H1 (cell line): ENCODE measurements at regions not wholly inside any gene's neighbourhood (a gene's known extent, or its start where the extent isn't known, plus 50 kb on each side); places are given as distances from the start of the nearest gene placed in this dataset.
A peak's percentile ranks its signal among the peaks of the same experiment; 100 is the strongest.

Experiments used
- CTCF ChIA-PET: fragments of 300-600 bp; sonication (Branson Sonifier 250); formaldehyde crosslinking; loops from one replicate; lab custom pipeline; 2021; ENCODE audit not compliant: partially characterized antibody; lab: Charles Lee
- POLR2A ChIA-PET: fragments of 300-600 bp; sonication (Branson Sonifier 250); formaldehyde crosslinking; loops from one replicate; lab custom pipeline; 2021; ENCODE audit warnings: inconsistent platforms; ENCODE audit not compliant: partially characterized antibody; lab: Charles Lee
- DNase-seq, 2 experiments: peaks; one replicate each; pipeline versions ENCODE4 v3.0.0 to v3.0.0-alpha.2; 2010 to 2022; ENCODE audit warnings: low spot score in 2 of 2, low read depth in 1 of 2, mixed read lengths in 1 of 2
- FAIRE-seq: peaks from 2 replicates; lab custom pipeline; 2011; peaks lifted over from hg19 to GRCh38; lab: Jason Lieb, UNC
- H2AFZ ChIP-seq: 2 replicates; pipeline ENCODE4 v1.8.1; 2012; ENCODE audit warnings: low read length, inconsistent platforms
- H2AK5ac ChIP-seq: 2 replicates; pipeline ENCODE4 v1.6.1; 2013; ENCODE audit warnings: low read depth, low read length
- H2BK120ac ChIP-seq: replicated peaks from 2 replicates; pipeline ENCODE3; 2013; ENCODE audit warnings: low read depth, low read length, inconsistent platforms
- H2BK12ac ChIP-seq: 2 replicates; pipeline ENCODE4 v1.6.1; 2013; ENCODE audit warnings: low read depth, low read length
- H2BK15ac ChIP-seq: 2 replicates; pipeline ENCODE4 v1.6.1; 2013; ENCODE audit warnings: low read length
- H2BK20ac ChIP-seq: 2 replicates; pipeline ENCODE4 v1.6.1; 2013; ENCODE audit warnings: low read length
- H2BK5ac ChIP-seq: 2 replicates; pipeline ENCODE4 v1.6.1; 2013; ENCODE audit warnings: low read depth, low read length
- H3K14ac ChIP-seq: 2 replicates; pipeline ENCODE4 v1.6.1; 2013; ENCODE audit warnings: inconsistent platforms; ENCODE audit not compliant: insufficient read length
- H3K18ac ChIP-seq: 2 replicates; pipeline ENCODE4 v1.6.1; 2013; ENCODE audit warnings: low read length; ENCODE audit errors: extremely low read depth
- H3K23ac ChIP-seq: 2 replicates; pipeline ENCODE4 v1.6.1; 2013; ENCODE audit warnings: inconsistent platforms; ENCODE audit not compliant: insufficient read length
- H3K23me2 ChIP-seq: 2 replicates; pipeline ENCODE4 v1.6.1; 2013; ENCODE audit warnings: low read depth, low read length
- H3K27ac ChIP-seq: 2 replicates; pipeline ENCODE4 v1.6.1; 2011; ENCODE audit warnings: low read depth, low read length, inconsistent platforms
- H3K27me3 ChIP-seq, 4 experiments: replicated peaks in 1 of 4; 1 replicate in 1 of 4; 2 replicates in 3 of 4; pipeline versions ENCODE4 v1.6.1 to v1.8.1; 2011 to 2013; ENCODE audit warnings: low read length in 3 of 4, mild to moderate bottlenecking in 3 of 4, inconsistent platforms in 2 of 4, mixed read lengths in 2 of 4, moderate library complexity in 1 of 4; ENCODE audit not compliant: control insufficient read depth in 3 of 4, insufficient read depth in 3 of 4; ENCODE audit errors: extremely low read depth in 1 of 4
- H3K36me3 ChIP-seq, 4 experiments: 2 replicates each; pipeline versions ENCODE4 v1.6.1 to v1.8.1; 2011 to 2013; ENCODE audit warnings: mild to moderate bottlenecking in 4 of 4, low read length in 3 of 4, moderate library complexity in 2 of 4, control low read depth in 1 of 4, inconsistent platforms in 1 of 4; ENCODE audit not compliant: insufficient read depth in 4 of 4, control insufficient read depth in 2 of 4
- H3K4ac ChIP-seq: replicated peaks from 2 replicates; pipeline ENCODE3; 2013; ENCODE audit warnings: low read length, low read depth, mixed read lengths, inconsistent platforms; ENCODE audit not compliant: insufficient read length
- H3K4me1 ChIP-seq, 4 experiments: replicated peaks in 1 of 4; 1 replicate in 1 of 4; 2 replicates in 3 of 4; pipeline versions ENCODE4 v1.6.1 to v1.8.1; 2011 to 2013; ENCODE audit warnings: low read length in 3 of 4, inconsistent platforms in 2 of 4, mixed read lengths in 1 of 4; ENCODE audit not compliant: insufficient read depth in 4 of 4, control insufficient read depth in 3 of 4
- H3K4me2 ChIP-seq, 2 experiments: 2 replicates each; pipeline versions ENCODE4 v1.6.1 to v1.8.1; 2011 to 2013; ENCODE audit warnings: low read depth in 2 of 2, low read length in 2 of 2, control low read depth in 1 of 2, inconsistent platforms in 1 of 2, mild to moderate bottlenecking in 1 of 2; ENCODE audit not compliant: insufficient read depth in 1 of 2
- H3K4me3 ChIP-seq, 4 experiments: fragments of 200-600, 300-600 bp in 1 of 4; sonication (generic), shearing (Covaris generic), sonication (Bioruptor Twin) in 1 of 4; 2 replicates each; pipeline versions ENCODE4 v1.5.1 to v1.8.1; 2011 to 2016; ENCODE audit warnings: low read length in 4 of 4, low read depth in 3 of 4, control low read depth in 2 of 4, inconsistent platforms in 2 of 4, mild to moderate bottlenecking in 2 of 4, mixed read lengths in 1 of 4, moderate library complexity in 1 of 4; ENCODE audit not compliant: insufficient read depth in 2 of 4; ENCODE audit errors: extremely low read depth in 1 of 4
- H3K56ac ChIP-seq: replicated peaks from 2 replicates; pipeline ENCODE3; 2013; ENCODE audit warnings: low read depth, mild to moderate bottlenecking, mixed read lengths, low read length, inconsistent platforms; ENCODE audit not compliant: insufficient read length
- H3K79me1 ChIP-seq: 2 replicates; pipeline ENCODE4 v1.6.1; 2013; ENCODE audit warnings: low read depth, low read length, control low read depth
- H3K79me2 ChIP-seq, 2 experiments: 2 replicates each; pipeline versions ENCODE4 v1.6.1 to v1.8.1; 2012 to 2013; ENCODE audit warnings: low read length in 2 of 2, mild to moderate bottlenecking in 2 of 2, inconsistent platforms in 1 of 2; ENCODE audit not compliant: insufficient read depth in 2 of 2, control insufficient read depth in 1 of 2
- H3K9ac ChIP-seq, 4 experiments: replicated peaks in 1 of 4; 1 replicate in 1 of 4; 2 replicates in 3 of 4; pipeline versions ENCODE4 v1.6.1 to v1.8.1; 2011 to 2013; ENCODE audit warnings: low read depth in 3 of 4, low read length in 3 of 4, control low read depth in 2 of 4, mild to moderate bottlenecking in 2 of 4, moderate library complexity in 2 of 4, inconsistent platforms in 1 of 4; ENCODE audit errors: extremely low read depth in 1 of 4
- H3K9me3 ChIP-seq, 2 experiments: 2 replicates each; pipeline versions ENCODE4 v1.6.1 to v1.8.1; 2012 to 2013; ENCODE audit warnings: mild to moderate bottlenecking in 2 of 2, moderate library complexity in 2 of 2, control low read depth in 1 of 2, inconsistent platforms in 1 of 2, low read depth in 1 of 2, low read length in 1 of 2, mixed read lengths in 1 of 2; ENCODE audit not compliant: insufficient read depth in 2 of 2
- H4K20me1 ChIP-seq, 2 experiments: replicated peaks in 1 of 2; 2 replicates each; pipeline versions ENCODE3 to v1.8.1; 2011 to 2013; ENCODE audit warnings: inconsistent platforms in 2 of 2, low read length in 2 of 2, mild to moderate bottlenecking in 1 of 2; ENCODE audit not compliant: insufficient read depth in 2 of 2, control insufficient read depth in 1 of 2
- H4K5ac ChIP-seq: 2 replicates; pipeline ENCODE4 v1.6.1; 2013; ENCODE audit warnings: low read length, low read depth, mixed read lengths, inconsistent platforms; ENCODE audit not compliant: insufficient read length
- H4K8ac ChIP-seq: 2 replicates; pipeline ENCODE4 v1.8.0; 2013; ENCODE audit warnings: mild to moderate bottlenecking, moderate library complexity, low read length, inconsistent platforms; ENCODE audit not compliant: insufficient read depth; ENCODE audit errors: extremely low read depth
- H4K91ac ChIP-seq: replicated peaks from 2 replicates; pipeline ENCODE3; 2013; ENCODE audit warnings: low read length, mixed read lengths, inconsistent platforms; ENCODE audit not compliant: insufficient read length
- CEBPB ChIP-seq: IDR thresholded peaks from 2 replicates; pipeline ENCODE4 v1.6.1; 2012; ENCODE audit warnings: low read depth, low read length
- CHD1 ChIP-seq: IDR thresholded peaks from 2 replicates; pipeline ENCODE4 v1.6.1; 2012; ENCODE audit warnings: low read depth, low read length, improper control_type of control experiment
- GTF2F1 ChIP-seq: IDR thresholded peaks from 2 replicates; pipeline ENCODE4 v1.6.1; 2012; ENCODE audit warnings: low read depth, low read length, improper control_type of control experiment, borderline replicate concordance
- JUND ChIP-seq: IDR thresholded peaks from 2 replicates; pipeline ENCODE4 v1.6.1; 2011; ENCODE audit warnings: mild to moderate bottlenecking, improper control_type of control experiment, low read length
- RFX5 ChIP-seq: IDR thresholded peaks from 2 replicates; pipeline ENCODE4 v1.6.1; 2011; ENCODE audit warnings: low read depth, low read length, improper control_type of control experiment, borderline replicate concordance
- RNF2 ChIP-seq: fragments of 200-900, 300-1000 bp; sonication (generic); IDR thresholded peaks from 2 replicates; pipeline ENCODE4 v1.7.1; 2016; ENCODE audit warnings: borderline replicate concordance, low read depth, mild to moderate bottlenecking, antibody characterized with exemption, low read length; ENCODE audit not compliant: poor library complexity, severe bottlenecking; ENCODE audit errors: missing control alignments
- SP2 ChIP-seq: IDR thresholded peaks from 2 replicates; pipeline ENCODE4 v1.6.1; 2012; ENCODE audit warnings: mild to moderate bottlenecking, low read length, inconsistent platforms
- TBP ChIP-seq: IDR thresholded peaks from 2 replicates; pipeline ENCODE4 v1.6.1; 2011; ENCODE audit warnings: low read depth, low read length, improper control_type of control experiment
- TCF12 ChIP-seq: IDR thresholded peaks from 2 replicates; pipeline ENCODE4 v1.6.1; 2011; ENCODE audit warnings: low read depth, mild to moderate bottlenecking, low read length
- WGBS, 2 experiments: shearing (Covaris generic) in 1 of 2; methylation state at CpG; one replicate each; pipeline versions ENCODE4 v1.1.6 to v1.1.7; 2013 to 2015; ENCODE audit warnings: low lambda C conversion rate in 2 of 2, mixed read lengths in 2 of 2, inconsistent platforms in 1 of 2, low coverage in 1 of 2, missing lambda C conversion rate in 1 of 2; ENCODE audit not compliant: insufficient replicate concordance in 2 of 2, insufficient coverage in 1 of 2, insufficient read length in 1 of 2; ENCODE audit errors: extremely low coverage in 1 of 2, missing lambda C conversion rate in 1 of 2; 5-methylcytosine and 5-hydroxymethylcytosine counted together

GRCh38 chr4:79598801-79599200, 190.8 kb upstream of the GK2 start:
- 98% methylated on average over 4 of the region's 4 CpGs; no CpG with 5 or more reads in 1 of the 2 experiments for WGBS, 2 experiments
- no peaks in the 10 kb centered on the region for H3K79me1 ChIP-seq
- H3K56ac ChIP-seq = no peak overlapping the region
- DNase-seq = no peak
- H3K36me3 ChIP-seq = no peaks in the 10 kb centered on the region
- H2AFZ ChIP-seq = peak overlapping the region; percentile 91; the same call in 1 of the 2 replicates
- no peak overlapping the region for H3K4me2 ChIP-seq
- H4K8ac ChIP-seq = no peak overlapping the region
- no peaks in the 10 kb centered on the region for H3K9me3 ChIP-seq
- FAIRE-seq = no peak
- no peak overlapping the region for H2AK5ac ChIP-seq
- H3K9ac ChIP-seq = no peak overlapping the region
- no peaks in the 10 kb centered on the region; the same call in 1 of the 2 replicates for H3K23me2 ChIP-seq
- H3K4me3 ChIP-seq = no peak overlapping the region
- no peaks in the 10 kb centered on the region for H4K20me1 ChIP-seq
- POLR2A ChIA-PET = interaction anchor here (0.7 kb wide), 1 partner anchor 171 kb away, joined by 4 read pairs; no protein-coding TSS in a partner anchor
- no peak overlapping the region for H3K27ac ChIP-seq
- no peak overlapping the region for H2BK20ac ChIP-seq
- H3K27me3 ChIP-seq = no peaks in the 10 kb centered on the region
- no peak overlapping the region for H4K5ac ChIP-seq
- H3K23ac ChIP-seq = no peak overlapping the region
- H3K4me1 ChIP-seq = no peaks in the 10 kb centered on the region
- H3K18ac ChIP-seq = no peak overlapping the region
- TF ChIP-seq TCF12 = no peak
- TF ChIP-seq TBP = no peak
- no peak for TF ChIP-seq GTF2F1
- TF ChIP-seq JUND = no peak
- no peak for TF ChIP-seq SP2
- TF ChIP-seq RNF2 = no peak
- no peak for TF ChIP-seq RFX5
- no peak for TF ChIP-seq CEBPB
- no peak for TF ChIP-seq CHD1
- H3K4ac ChIP-seq = no peak overlapping the region
- H2BK5ac ChIP-seq = no peak overlapping the region
- no peak overlapping the region for H2BK120ac ChIP-seq
- H3K79me2 ChIP-seq = no peaks in the 10 kb centered on the region
- no peak overlapping the region for H3K14ac ChIP-seq
- CTCF ChIA-PET = no interaction called here
- H2BK12ac ChIP-seq = no peak overlapping the region
- H4K91ac ChIP-seq = no peak overlapping the region
- no peak overlapping the region for H2BK15ac ChIP-seq
